Right lobe of liver (tissue), 4 donors: ENCODE measurements at regions not wholly inside any gene's neighbourhood (a gene's known extent, or its start where the extent isn't known, plus 50 kb on each side); places are given as distances from the start of the nearest gene placed in this dataset.

Experiments used
- POLR2A ChIP-seq: fragments of 450-650 bp; IDR thresholded peaks from one replicate; pipeline ENCODE4 v1.6.1; 2017; ENCODE audit warnings: antibody characterized with exemption, mild to moderate bottlenecking
- TF ChIP-seq, protein P1 (sequence below), 4 donors: fragments of 200-600 bp in 3 of 4; fragments of 450-650 bp in 1 of 4; IDR thresholded peaks; one replicate each; pipeline versions ENCODE4 v1.5.1 to v1.8.0; 2016 to 2022; ENCODE audit warnings: antibody characterized with exemption in 4 of 4, mild to moderate bottlenecking in 2 of 4
- donor health status: DM: no; HTN: no; CAD: no.
- donor health status: DM: no; HTN: no; CAD: no.
- donor health status: DM: no; HTN: yes; CAD: no.

- TF ChIP-seq, protein P1, sequence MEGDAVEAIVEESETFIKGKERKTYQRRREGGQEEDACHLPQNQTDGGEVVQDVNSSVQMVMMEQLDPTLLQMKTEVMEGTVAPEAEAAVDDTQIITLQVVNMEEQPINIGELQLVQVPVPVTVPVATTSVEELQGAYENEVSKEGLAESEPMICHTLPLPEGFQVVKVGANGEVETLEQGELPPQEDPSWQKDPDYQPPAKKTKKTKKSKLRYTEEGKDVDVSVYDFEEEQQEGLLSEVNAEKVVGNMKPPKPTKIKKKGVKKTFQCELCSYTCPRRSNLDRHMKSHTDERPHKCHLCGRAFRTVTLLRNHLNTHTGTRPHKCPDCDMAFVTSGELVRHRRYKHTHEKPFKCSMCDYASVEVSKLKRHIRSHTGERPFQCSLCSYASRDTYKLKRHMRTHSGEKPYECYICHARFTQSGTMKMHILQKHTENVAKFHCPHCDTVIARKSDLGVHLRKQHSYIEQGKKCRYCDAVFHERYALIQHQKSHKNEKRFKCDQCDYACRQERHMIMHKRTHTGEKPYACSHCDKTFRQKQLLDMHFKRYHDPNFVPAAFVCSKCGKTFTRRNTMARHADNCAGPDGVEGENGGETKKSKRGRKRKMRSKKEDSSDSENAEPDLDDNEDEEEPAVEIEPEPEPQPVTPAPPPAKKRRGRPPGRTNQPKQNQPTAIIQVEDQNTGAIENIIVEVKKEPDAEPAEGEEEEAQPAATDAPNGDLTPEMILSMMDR (IDR thresholded peaks at IDR 0.05): no peak
- TF ChIP-seq POLR2A: no peak
These were observed 81.9 kb downstream of the C3orf38 start for GRCh38 chr3:88231632-88232031.
